K562 (cell line): ENCODE measurements at regions not wholly inside any gene's neighbourhood (a gene's known extent, or its start where the extent isn't known, plus 50 kb on each side); places are given as distances from the start of the nearest gene placed in this dataset.

Experiments
- DMBX1 ChIP-seq: fragments of 250-450 bp; sonication (Bioruptor Pico); IDR thresholded peaks from 2 replicates; pipeline ENCODE4 v1.8.0; 2022; ENCODE audit warnings: inconsistent platforms, mild to moderate bottlenecking, moderate library complexity, borderline replicate concordance
- NUFIP1 ChIP-seq: fragments of 450-650 bp; IDR thresholded peaks from 2 replicates; pipeline ENCODE4 v1.6.1; 2018; ENCODE audit not compliant: partially characterized antibody
- POLR2B ChIP-seq: fragments of 450-650 bp; IDR thresholded peaks from 2 replicates; pipeline ENCODE4 v1.6.1; 2018; ENCODE audit warnings: low read depth; ENCODE audit not compliant: partially characterized antibody
- SIN3A ChIP-seq, 2 experiments: fragments of 150-350 bp in 1 of 2; IDR thresholded peaks; 2 replicates each; pipeline ENCODE4 v1.6.1; 2011 to 2016; ENCODE audit warnings: borderline replicate concordance in 2 of 2, low read depth in 2 of 2, low read length in 2 of 2, mild to moderate bottlenecking in 2 of 2, moderate library complexity in 2 of 2; ENCODE audit not compliant: control insufficient read depth in 1 of 2
- ZFP36 ChIP-seq: fragments of 150-350 bp; IDR thresholded peaks from 2 replicates; pipeline ENCODE4 v1.6.1; 2018; ENCODE audit warnings: low read length, low read depth; ENCODE audit not compliant: partially characterized antibody
- ZNF316 ChIP-seq: fragments of 450-650 bp; IDR thresholded peaks from 2 replicates; pipeline ENCODE4 v1.6.1; 2016
- ZNF589 ChIP-seq: fragments of 200-800 bp; sonication (Bioruptor generic); IDR thresholded peaks from 2 replicates; pipeline ENCODE4 v1.6.1; 2016; ENCODE audit warnings: low read depth, missing genetic modification characterization, missing compliant biosample characterization
- TF ChIP-seq, protein P1 (sequence below): fragments of 450-650 bp; IDR thresholded peaks from 2 replicates; pipeline ENCODE4 v1.6.1; 2016; ENCODE audit warnings: mild to moderate bottlenecking
- TF ChIP-seq, protein P2 (sequence below): fragments of 450-650 bp; formaldehyde crosslinking; IDR thresholded peaks from 2 replicates; pipeline ENCODE4 v1.4.0; 2020; ENCODE audit warnings: mild to moderate bottlenecking, moderate library complexity
- TF ChIP-seq, protein P3 (sequence below): fragments of 450-650 bp; formaldehyde crosslinking; IDR thresholded peaks from 2 replicates; pipeline ENCODE4 v1.4.0; 2022; ENCODE audit warnings: missing genetic modification characterization
- TF ChIP-seq, protein P4 (sequence below): fragments of 450-650 bp; formaldehyde crosslinking; IDR thresholded peaks from 2 replicates; pipeline ENCODE4 v1.4.0; 2020; ENCODE audit warnings: mild to moderate bottlenecking, moderate library complexity
- TF ChIP-seq, protein P5 (sequence below): sonication (generic); formaldehyde crosslinking; IDR thresholded peaks from 2 replicates; pipeline ENCODE4 v1.8.0; 2023; ENCODE audit warnings: missing genetic modification reagents, mild to moderate bottlenecking, borderline replicate concordance

DNA sequence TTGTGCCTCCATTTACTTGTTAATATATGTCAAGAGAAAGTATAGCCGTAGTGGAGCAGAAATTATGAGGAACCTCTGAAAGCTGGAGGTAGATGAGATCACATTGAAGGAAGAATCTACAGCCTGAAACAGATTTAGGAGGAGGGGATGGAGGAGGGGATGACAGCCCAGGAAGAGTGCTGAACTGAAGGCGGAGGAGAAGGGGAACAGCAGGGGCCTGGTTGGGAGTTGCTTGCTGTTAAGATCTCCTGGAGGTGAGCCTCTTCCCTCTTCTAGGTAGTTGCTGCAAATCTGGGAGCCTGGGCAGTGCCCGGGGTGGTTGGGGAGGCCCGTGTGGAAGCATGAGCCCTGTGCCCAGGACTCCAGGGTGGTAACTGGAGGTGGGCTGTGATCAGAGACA is 111.8 kb upstream of the SEMA6A start (continued):
- TF ChIP-seq, protein P1, sequence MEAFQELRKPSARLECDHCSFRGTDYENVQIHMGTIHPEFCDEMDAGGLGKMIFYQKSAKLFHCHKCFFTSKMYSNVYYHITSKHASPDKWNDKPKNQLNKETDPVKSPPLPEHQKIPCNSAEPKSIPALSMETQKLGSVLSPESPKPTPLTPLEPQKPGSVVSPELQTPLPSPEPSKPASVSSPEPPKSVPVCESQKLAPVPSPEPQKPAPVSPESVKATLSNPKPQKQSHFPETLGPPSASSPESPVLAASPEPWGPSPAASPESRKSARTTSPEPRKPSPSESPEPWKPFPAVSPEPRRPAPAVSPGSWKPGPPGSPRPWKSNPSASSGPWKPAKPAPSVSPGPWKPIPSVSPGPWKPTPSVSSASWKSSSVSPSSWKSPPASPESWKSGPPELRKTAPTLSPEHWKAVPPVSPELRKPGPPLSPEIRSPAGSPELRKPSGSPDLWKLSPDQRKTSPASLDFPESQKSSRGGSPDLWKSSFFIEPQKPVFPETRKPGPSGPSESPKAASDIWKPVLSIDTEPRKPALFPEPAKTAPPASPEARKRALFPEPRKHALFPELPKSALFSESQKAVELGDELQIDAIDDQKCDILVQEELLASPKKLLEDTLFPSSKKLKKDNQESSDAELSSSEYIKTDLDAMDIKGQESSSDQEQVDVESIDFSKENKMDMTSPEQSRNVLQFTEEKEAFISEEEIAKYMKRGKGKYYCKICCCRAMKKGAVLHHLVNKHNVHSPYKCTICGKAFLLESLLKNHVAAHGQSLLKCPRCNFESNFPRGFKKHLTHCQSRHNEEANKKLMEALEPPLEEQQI = no peak
- TF ChIP-seq, protein P2, sequence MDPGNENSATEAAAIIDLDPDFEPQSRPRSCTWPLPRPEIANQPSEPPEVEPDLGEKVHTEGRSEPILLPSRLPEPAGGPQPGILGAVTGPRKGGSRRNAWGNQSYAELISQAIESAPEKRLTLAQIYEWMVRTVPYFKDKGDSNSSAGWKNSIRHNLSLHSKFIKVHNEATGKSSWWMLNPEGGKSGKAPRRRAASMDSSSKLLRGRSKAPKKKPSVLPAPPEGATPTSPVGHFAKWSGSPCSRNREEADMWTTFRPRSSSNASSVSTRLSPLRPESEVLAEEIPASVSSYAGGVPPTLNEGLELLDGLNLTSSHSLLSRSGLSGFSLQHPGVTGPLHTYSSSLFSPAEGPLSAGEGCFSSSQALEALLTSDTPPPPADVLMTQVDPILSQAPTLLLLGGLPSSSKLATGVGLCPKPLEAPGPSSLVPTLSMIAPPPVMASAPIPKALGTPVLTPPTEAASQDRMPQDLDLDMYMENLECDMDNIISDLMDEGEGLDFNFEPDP = no peak
- TF ChIP-seq, protein P3, sequence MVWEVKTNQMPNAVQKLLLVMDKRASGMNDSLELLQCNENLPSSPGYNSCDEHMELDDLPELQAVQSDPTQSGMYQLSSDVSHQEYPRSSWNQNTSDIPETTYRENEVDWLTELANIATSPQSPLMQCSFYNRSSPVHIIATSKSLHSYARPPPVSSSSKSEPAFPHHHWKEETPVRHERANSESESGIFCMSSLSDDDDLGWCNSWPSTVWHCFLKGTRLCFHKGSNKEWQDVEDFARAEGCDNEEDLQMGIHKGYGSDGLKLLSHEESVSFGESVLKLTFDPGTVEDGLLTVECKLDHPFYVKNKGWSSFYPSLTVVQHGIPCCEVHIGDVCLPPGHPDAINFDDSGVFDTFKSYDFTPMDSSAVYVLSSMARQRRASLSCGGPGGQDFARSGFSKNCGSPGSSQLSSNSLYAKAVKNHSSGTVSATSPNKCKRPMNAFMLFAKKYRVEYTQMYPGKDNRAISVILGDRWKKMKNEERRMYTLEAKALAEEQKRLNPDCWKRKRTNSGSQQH (CRISPR knock-in tag) = no peak
- TF ChIP-seq, protein P4, sequence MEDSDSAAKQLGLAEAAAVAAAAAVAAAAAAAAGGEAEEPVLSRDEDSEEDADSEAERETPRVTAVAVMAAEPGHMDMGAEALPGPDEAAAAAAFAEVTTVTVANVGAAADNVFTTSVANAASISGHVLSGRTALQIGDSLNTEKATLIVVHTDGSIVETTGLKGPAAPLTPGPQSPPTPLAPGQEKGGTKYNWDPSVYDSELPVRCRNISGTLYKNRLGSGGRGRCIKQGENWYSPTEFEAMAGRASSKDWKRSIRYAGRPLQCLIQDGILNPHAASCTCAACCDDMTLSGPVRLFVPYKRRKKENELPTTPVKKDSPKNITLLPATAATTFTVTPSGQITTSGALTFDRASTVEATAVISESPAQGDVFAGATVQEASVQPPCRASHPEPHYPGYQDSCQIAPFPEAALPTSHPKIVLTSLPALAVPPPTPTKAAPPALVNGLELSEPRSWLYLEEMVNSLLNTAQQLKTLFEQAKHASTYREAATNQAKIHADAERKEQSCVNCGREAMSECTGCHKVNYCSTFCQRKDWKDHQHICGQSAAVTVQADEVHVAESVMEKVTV = no peak
- TF ChIP-seq ZFP36 (no peak), DMBX1 (CRISPR knock-in tag) (no peak), SIN3A (IDR thresholded peaks at IDR 0.05; ENCODE audit: borderline replicate concordance in 2 of 2, control insufficient read depth in 1 of 2, low read depth in 2 of 2, low read length in 2 of 2) (no peak), NUFIP1 (no peak), POLR2B (no peak), ZNF589 (CRISPR knock-in tag) (no peak), ZNF316 (no peak)
- TF ChIP-seq, protein P5, sequence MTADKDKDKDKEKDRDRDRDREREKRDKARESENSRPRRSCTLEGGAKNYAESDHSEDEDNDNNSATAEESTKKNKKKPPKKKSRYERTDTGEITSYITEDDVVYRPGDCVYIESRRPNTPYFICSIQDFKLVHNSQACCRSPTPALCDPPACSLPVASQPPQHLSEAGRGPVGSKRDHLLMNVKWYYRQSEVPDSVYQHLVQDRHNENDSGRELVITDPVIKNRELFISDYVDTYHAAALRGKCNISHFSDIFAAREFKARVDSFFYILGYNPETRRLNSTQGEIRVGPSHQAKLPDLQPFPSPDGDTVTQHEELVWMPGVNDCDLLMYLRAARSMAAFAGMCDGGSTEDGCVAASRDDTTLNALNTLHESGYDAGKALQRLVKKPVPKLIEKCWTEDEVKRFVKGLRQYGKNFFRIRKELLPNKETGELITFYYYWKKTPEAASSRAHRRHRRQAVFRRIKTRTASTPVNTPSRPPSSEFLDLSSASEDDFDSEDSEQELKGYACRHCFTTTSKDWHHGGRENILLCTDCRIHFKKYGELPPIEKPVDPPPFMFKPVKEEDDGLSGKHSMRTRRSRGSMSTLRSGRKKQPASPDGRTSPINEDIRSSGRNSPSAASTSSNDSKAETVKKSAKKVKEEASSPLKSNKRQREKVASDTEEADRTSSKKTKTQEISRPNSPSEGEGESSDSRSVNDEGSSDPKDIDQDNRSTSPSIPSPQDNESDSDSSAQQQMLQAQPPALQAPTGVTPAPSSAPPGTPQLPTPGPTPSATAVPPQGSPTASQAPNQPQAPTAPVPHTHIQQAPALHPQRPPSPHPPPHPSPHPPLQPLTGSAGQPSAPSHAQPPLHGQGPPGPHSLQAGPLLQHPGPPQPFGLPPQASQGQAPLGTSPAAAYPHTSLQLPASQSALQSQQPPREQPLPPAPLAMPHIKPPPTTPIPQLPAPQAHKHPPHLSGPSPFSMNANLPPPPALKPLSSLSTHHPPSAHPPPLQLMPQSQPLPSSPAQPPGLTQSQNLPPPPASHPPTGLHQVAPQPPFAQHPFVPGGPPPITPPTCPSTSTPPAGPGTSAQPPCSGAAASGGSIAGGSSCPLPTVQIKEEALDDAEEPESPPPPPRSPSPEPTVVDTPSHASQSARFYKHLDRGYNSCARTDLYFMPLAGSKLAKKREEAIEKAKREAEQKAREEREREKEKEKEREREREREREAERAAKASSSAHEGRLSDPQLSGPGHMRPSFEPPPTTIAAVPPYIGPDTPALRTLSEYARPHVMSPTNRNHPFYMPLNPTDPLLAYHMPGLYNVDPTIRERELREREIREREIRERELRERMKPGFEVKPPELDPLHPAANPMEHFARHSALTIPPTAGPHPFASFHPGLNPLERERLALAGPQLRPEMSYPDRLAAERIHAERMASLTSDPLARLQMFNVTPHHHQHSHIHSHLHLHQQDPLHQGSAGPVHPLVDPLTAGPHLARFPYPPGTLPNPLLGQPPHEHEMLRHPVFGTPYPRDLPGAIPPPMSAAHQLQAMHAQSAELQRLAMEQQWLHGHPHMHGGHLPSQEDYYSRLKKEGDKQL (CRISPR knock-in tag) = no peak
